Activated naive CD4-positive, alpha-beta T cell treated with anti-CD3 and anti-CD28 coated beads, Interleukin-2, amount 50 U/mL, for 24 hours (primary cell): ENCODE measurements at regions not wholly inside any gene's neighbourhood (a gene's known extent, or its start where the extent isn't known, plus 50 kb on each side); places are given as distances from the start of the nearest gene placed in this dataset.
A peak's percentile ranks its signal among the peaks of the same experiment; 100 is the strongest.

Source experiments
- H3K27ac Mint-ChIP-seq: one replicate; pipeline ENCODE4 v1.8.0; 2021; ENCODE audit warnings: mild to moderate bottlenecking, mixed read lengths
- H3K27me3 Mint-ChIP-seq: one replicate; pipeline ENCODE4 v1.8.0; 2021; ENCODE audit warnings: mixed read lengths
- H3K36me3 Mint-ChIP-seq: one replicate; pipeline ENCODE4 v1.8.0; 2021; ENCODE audit warnings: mixed read lengths
- H3K4me1 Mint-ChIP-seq: one replicate; pipeline ENCODE4 v1.8.0; 2021; ENCODE audit warnings: mixed read lengths
- H3K4me3 Mint-ChIP-seq: one replicate; pipeline ENCODE4 v1.8.0; 2021; ENCODE audit warnings: mild to moderate bottlenecking, mixed read lengths
- H3K9me3 Mint-ChIP-seq: one replicate; pipeline ENCODE4 v1.8.0; 2021; ENCODE audit warnings: mixed read lengths

DNA sequence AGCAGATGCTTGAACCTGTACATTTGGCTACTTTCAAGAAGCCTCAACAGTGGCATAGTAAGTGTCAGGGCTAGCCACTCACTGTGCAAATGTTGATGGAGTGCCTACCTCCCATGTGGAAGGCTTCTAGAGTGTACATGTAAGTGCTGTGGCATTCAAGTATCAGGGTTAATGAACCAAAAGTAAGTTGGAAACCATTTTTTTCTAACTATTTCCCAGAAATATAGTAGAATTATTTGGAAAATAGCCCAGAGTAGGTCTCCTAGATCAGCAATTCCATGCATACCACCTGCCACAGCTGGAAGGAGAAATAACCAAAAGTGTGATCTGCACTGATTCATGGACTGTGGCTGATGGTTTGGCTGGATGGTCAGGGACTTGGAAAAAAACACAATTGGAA lies 53.3 kb downstream of the FOXD1 start:
- peaks cover 2% of the 10 kb centered on the region for H3K36me3 Mint-ChIP-seq
- H3K27me3 Mint-ChIP-seq = peaks cover 16% of the 10 kb centered on the region
- H3K9me3 Mint-ChIP-seq = no peaks in the 10 kb centered on the region
- no peak overlapping the region for H3K4me3 Mint-ChIP-seq
- no peak overlapping the region for H3K27ac Mint-ChIP-seq
- H3K4me1 Mint-ChIP-seq = no peaks in the 10 kb centered on the region

DNA sequence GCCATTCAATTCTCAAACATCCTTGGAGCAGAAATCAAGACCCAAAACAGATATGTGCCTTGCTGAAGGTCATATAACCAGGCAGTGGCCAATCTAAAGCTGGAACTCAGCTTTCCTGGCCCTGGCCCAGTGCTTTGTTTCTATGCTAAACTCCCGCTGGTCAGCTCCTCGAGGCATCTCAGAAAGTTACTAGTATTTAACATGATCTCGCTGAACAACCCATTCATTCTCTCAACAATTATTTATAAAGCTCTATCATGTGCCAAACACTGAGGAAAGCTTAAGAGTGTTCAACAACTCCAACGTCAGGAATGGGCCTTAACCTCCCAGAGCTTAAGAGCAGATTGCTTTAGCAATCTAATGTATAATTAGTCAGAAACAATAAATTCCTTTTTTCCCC lies 54.0 kb downstream of the FOXD1 start:
- Mint-ChIP-seq H3K27ac (no peak overlapping the region), H3K36me3 (peaks cover 2% of the 10 kb centered on the region), H3K27me3 (peaks cover 14% of the 10 kb centered on the region), H3K4me3 (no peak overlapping the region), H3K9me3 (no peaks in the 10 kb centered on the region), H3K4me1 (no peaks in the 10 kb centered on the region)

DNA sequence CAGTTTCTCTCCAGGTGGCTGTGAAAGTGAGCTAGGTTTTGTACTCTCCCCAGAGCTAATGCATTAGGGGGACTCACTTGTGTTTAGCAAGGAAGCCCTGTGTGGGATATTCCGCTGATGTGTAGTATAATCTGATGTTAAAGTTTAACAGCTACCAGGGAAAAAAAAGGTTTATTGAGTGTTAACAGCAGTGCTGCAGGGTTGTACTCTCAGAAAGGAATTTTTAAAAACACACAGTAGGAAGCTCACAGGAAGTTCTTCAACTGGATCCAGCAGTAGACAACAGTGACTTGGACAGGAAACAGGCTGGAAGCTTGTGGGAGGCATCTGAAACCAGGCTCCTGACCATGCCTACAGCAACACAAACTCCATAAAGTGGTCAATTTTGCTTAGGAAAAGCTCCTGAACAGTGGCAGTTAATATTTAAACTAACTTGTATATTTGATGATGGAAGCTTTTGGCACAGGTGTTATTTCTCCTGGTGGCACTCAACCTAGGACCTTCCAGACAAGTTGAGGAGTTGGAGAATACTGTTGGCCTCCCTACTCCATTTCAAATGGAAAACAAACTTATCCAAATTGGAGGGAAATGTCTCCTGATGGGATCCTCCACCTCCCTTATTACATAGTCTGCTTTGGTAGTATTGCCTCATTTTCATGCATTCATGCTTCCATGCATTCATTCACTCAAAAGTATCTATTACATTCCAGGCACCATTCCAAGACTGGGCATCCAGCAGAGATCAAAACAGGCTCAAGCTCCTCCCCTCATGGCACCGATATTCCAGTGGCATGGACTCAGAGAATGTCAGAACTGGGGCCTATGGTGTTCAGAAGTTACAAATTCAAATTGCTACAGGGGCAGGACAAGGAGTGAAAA lies 54.7 kb downstream of the FOXD1 start:
- H3K27ac Mint-ChIP-seq = no peak overlapping the region
- peaks cover 14% of the 10 kb centered on the region for H3K27me3 Mint-ChIP-seq
- H3K36me3 Mint-ChIP-seq = peaks cover 2% of the 10 kb centered on the region
- H3K4me1 Mint-ChIP-seq = no peaks in the 10 kb centered on the region
- H3K4me3 Mint-ChIP-seq = no peak overlapping the region
- no peaks in the 10 kb centered on the region for H3K9me3 Mint-ChIP-seq

DNA sequence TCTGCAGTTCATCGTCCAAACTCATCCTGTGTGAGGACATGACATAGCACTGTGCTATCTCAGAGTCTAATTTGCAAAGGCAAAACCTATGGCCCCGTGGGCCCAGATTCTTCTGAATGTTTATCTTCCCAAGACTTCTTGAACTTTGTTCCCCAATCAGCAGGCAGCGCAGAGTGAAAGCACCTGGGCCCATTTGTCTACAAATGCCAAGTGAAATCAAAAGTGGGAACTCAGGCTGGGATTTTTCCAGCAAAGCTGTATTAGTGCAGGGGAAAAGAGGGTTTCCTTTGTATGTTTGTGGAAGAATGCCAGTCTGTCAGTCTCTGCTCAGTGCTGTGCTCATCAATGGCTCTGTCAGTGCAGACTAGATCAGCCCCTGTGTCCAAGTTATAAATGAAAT lies 55.8 kb downstream of the FOXD1 start:
- Mint-ChIP-seq H3K36me3 (peaks cover 2% of the 10 kb centered on the region), H3K27me3 (peaks cover 14% of the 10 kb centered on the region), H3K4me3 (no peak overlapping the region), H3K4me1 (peaks cover 7% of the 10 kb centered on the region), H3K27ac (no peak overlapping the region), H3K9me3 (no peaks in the 10 kb centered on the region)

DNA sequence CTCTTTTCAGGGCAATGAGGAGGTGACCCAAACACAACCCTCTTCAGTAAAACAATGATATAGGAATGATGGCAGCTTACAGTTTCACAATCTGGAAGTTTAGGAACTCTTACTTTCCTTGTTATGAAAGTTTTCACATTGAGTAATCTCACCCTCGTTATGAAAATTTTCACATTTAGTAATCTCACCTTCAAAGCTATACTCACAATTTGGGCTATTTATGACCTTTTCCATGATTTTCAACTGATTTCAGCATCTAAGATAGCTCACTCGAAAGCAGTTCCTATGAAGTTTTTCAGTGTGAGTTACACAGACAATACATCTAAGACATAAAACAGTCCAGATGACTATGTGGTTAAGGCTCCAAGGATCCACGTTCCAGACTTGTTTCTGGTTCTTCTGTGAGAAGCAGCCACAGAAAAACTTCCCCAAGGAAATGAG lies 57.1 kb downstream of the FOXD1 start:
- peaks cover 2% of the 10 kb centered on the region for H3K36me3 Mint-ChIP-seq

DNA sequence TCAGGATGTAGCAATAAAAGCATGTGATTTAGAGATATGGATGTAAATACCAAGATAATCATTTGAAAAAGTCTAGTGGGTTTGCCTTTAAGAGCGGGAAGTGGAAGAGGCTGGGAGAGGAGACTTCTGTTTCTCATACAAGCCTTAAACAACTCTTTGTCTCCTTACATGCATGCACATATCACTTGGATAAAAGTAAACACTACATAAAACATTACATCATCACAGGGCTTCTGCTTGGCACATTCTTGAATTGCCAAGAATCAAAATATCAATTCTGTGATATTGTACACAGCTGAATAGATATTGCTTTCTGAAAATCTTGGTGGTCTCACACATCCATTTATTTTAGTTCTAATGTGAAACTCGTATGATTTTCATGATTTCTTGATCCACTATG lies 57.6 kb downstream of the FOXD1 start:
- Mint-ChIP-seq H3K4me1 (peaks cover 21% of the 10 kb centered on the region), H3K36me3 (peaks cover 2% of the 10 kb centered on the region), H3K27ac (no peak overlapping the region), H3K27me3 (peaks cover 7% of the 10 kb centered on the region), H3K9me3 (no peaks in the 10 kb centered on the region), H3K4me3 (no peak overlapping the region)

More for the DNA sequence above, 57.1 kb downstream of the FOXD1 start:
- H3K9me3 Mint-ChIP-seq = no peaks in the 10 kb centered on the region
- H3K27ac Mint-ChIP-seq = no peak overlapping the region
- no peak overlapping the region for H3K4me3 Mint-ChIP-seq
- H3K4me1 Mint-ChIP-seq = peaks cover 19% of the 10 kb centered on the region
- H3K27me3 Mint-ChIP-seq = peaks cover 9% of the 10 kb centered on the region

DNA sequence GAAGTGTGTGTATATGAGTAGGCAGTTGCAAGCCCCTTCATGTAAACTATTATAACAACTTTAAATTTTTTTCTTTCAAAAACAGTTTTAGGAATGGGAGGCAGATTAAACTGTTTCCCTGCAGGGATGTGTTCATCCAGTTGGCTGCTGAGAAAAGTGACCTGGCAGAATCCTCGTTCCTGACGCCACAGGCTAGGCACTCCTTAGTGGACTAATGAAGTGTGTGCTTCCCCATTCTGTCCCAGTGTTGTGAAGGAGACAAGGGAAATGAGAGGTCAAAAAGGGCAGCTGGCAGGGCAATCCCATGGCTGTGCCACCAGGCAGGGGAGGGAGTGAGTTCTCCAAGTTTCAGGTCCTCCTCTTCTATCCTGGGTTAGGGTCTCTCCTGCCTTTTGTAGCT lies 59.8 kb downstream of the FOXD1 start:
- H3K4me1 Mint-ChIP-seq = peaks cover 21% of the 10 kb centered on the region
- peaks cover 11% of the 10 kb centered on the region for H3K27me3 Mint-ChIP-seq
- no peak overlapping the region for H3K4me3 Mint-ChIP-seq
- H3K36me3 Mint-ChIP-seq = peaks cover 11% of the 10 kb centered on the region
- H3K9me3 Mint-ChIP-seq = peaks cover 16% of the 10 kb centered on the region
- H3K27ac Mint-ChIP-seq = no peak overlapping the region

DNA sequence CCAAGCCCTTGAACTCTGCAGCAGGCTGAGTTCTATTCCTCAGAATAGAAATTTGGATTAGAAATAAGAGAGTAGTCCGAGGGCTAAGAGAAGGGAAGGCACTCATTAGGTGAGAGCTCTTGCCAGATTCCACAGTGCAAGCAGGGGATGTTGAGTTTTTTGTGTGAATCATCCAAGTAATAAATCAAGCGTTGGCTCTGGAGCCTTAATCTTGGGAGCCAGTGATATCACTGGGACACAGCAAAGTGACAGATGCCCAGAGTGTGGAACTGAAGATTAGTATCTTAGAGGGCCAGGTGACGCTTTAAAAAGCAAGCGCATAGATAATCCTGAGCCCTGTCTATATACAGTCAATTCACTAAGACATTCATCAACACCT lies 60.3 kb downstream of the FOXD1 start:
- Mint-ChIP-seq H3K9me3 (peaks cover 19% of the 10 kb centered on the region), H3K4me3 (no peak overlapping the region), H3K27me3 (peaks cover 14% of the 10 kb centered on the region)

DNA sequence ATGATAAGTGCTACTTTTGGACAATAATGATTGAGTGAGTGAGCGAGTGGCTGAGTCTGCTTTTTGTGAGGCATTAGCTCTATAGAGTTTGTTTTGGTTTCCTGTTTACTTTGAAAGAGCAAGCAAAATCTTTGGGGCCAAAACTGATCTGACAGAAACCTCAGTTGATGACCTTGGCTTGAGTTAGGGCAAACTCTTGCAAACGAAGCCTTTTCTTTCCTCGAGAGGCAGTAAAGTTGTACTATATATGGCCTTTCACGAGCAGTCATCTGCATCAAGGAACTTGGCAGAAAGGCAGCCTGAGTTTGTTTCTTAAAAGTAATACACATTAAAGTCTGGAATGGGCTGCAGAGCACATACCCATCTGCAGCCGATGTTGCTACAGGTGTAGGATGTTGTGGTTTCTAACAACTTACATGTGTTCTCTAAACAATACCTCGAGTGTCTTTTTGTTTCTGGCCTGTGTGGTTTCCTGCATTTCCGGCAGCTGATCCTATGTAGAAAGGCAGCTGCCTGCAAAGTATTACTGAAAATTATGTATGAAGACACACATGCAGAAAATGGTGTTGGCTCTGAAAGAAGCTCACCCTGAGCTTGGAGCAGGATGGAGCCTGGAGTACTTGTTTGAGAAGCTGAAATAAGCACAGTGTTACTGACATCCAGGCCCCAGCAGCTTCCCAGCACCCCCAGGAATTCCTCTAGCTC lies 60.8 kb downstream of the FOXD1 start:
- no peak overlapping the region for H3K4me3 Mint-ChIP-seq
- H3K36me3 Mint-ChIP-seq = peaks cover 14% of the 10 kb centered on the region
- H3K27ac Mint-ChIP-seq = no peak overlapping the region
- peaks cover 21% of the 10 kb centered on the region for H3K4me1 Mint-ChIP-seq
- peaks cover 18% of the 10 kb centered on the region for H3K27me3 Mint-ChIP-seq
- H3K9me3 Mint-ChIP-seq = peaks cover 19% of the 10 kb centered on the region

More for the DNA sequence above, 60.3 kb downstream of the FOXD1 start:
- Mint-ChIP-seq H3K27ac (no peak overlapping the region), H3K36me3 (peaks cover 12% of the 10 kb centered on the region), H3K4me1 (peaks cover 21% of the 10 kb centered on the region)

DNA sequence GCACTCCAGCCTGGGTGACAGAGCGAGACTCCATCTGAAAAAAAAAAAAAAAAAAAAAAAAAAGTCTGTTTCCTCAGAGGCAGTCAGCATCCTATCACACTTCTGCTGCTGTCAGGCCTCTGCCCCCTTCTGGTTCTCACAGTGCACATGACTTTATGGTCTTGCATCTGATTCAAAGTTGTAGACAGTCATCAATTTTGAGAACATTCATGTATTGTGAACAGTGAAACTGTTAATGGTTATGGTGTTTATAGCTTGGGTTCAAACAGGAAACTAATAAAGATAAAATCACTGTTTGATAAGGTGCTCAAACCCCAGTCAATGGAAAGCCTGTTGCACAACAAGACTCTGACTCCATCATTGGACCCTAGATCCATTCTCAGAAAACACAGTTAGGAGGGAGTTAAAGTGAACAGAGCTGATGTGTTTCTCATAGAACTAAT lies 61.4 kb downstream of the FOXD1 start:
- Mint-ChIP-seq H3K36me3 (peaks cover 14% of the 10 kb centered on the region), H3K4me1 (peaks cover 21% of the 10 kb centered on the region), H3K9me3 (peaks cover 19% of the 10 kb centered on the region), H3K27me3 (peaks cover 19% of the 10 kb centered on the region), H3K4me3 (peak overlapping the region; percentile 4), H3K27ac (no peak overlapping the region)

DNA sequence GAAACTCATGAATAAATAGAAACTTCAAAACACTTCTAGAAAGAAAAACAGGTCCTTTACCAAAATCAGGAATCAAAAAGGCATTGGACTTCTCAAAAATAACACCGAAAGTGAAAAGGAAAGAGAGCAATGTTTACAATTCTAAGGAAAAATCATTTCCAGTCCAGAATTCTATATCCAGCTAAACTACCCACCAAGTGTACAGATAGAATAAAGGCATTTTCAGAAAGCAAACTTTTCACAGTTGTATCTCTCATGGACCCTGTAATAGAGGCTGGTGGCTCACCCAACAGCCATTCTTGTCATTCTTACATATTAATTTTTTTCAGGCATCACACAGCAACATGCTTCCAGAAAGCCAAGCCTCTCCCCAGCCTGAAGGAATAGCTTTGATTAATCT lies 63.7 kb downstream of the FOXD1 start:
- H3K36me3 Mint-ChIP-seq = peaks cover 14% of the 10 kb centered on the region
- no peak overlapping the region for H3K27ac Mint-ChIP-seq
- peaks cover 36% of the 10 kb centered on the region for H3K4me1 Mint-ChIP-seq
- peaks cover 34% of the 10 kb centered on the region for H3K27me3 Mint-ChIP-seq
- no peak overlapping the region for H3K4me3 Mint-ChIP-seq
- peaks cover 19% of the 10 kb centered on the region for H3K9me3 Mint-ChIP-seq

DNA sequence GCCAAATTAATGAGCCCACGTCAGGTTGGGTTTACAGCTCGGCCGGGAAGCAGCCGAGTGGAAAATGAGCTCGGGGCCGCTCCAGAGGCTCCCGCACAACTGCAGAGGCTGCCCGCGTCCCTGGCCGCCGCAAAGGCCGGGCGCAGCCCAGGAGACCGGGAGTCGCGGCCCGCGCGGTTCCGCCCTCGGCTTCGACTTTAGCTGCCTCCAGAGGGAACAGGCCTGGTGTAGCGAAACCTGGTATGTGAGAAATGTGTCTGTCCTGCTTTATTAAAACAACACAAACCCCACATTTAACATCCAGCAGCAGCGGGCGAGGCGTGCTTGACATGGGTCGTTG lies 66.2 kb downstream of the FOXD1 start:
- H3K9me3 Mint-ChIP-seq = peaks cover 19% of the 10 kb centered on the region
- H3K4me3 Mint-ChIP-seq = no peak overlapping the region
- peaks cover 14% of the 10 kb centered on the region for H3K36me3 Mint-ChIP-seq
- peaks cover 25% of the 10 kb centered on the region for H3K4me1 Mint-ChIP-seq
- H3K27me3 Mint-ChIP-seq = peaks cover 49% of the 10 kb centered on the region
- no peak overlapping the region for H3K27ac Mint-ChIP-seq

DNA sequence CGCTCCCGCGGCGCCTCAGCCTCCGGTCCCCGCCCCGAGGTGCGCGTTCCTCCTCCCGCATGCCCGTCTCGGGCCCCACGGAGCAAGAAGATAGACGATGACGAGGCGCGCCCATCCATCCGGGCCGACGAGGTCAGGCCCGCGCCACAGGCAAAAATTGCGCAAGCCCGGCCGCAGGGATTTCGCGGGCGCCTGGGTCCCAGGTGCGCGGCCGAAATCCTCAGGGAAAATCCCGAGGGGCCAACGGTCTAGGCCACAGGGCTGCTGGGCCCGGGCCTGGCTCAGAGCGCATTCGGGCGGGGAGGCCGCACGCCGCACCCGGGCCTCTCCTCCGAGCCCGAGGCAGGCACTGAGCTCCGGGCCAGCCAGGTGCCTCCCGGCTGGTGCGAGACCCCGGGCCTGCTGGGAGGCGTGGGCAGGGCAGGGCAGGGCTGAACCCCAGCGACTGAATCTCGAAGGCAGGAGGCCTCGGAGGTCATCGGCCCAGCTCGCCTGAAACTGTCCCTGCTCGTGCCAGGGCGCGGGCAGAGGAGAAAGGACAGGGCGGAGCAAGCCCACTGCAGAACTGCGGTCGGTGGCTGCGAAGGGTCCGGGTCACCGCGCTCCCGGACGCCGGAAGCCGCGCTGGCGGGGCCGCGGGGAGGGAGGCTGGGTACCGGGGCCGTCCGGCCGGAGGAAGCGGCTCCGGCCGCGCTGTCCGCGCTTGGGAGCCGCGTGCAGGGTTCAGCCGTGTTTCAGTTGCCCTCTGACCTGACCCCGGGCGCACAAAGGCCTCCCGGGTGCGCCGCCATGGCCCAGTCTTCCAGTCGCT lies 66.8 kb downstream of the FOXD1 start:
- H3K4me1 Mint-ChIP-seq = peaks cover 21% of the 10 kb centered on the region
- H3K4me3 Mint-ChIP-seq = peak overlapping the region; percentile 70
- peaks cover 19% of the 10 kb centered on the region for H3K9me3 Mint-ChIP-seq
- peaks cover 53% of the 10 kb centered on the region for H3K27me3 Mint-ChIP-seq
- no peak overlapping the region for H3K27ac Mint-ChIP-seq
- H3K36me3 Mint-ChIP-seq = peaks cover 14% of the 10 kb centered on the region

DNA sequence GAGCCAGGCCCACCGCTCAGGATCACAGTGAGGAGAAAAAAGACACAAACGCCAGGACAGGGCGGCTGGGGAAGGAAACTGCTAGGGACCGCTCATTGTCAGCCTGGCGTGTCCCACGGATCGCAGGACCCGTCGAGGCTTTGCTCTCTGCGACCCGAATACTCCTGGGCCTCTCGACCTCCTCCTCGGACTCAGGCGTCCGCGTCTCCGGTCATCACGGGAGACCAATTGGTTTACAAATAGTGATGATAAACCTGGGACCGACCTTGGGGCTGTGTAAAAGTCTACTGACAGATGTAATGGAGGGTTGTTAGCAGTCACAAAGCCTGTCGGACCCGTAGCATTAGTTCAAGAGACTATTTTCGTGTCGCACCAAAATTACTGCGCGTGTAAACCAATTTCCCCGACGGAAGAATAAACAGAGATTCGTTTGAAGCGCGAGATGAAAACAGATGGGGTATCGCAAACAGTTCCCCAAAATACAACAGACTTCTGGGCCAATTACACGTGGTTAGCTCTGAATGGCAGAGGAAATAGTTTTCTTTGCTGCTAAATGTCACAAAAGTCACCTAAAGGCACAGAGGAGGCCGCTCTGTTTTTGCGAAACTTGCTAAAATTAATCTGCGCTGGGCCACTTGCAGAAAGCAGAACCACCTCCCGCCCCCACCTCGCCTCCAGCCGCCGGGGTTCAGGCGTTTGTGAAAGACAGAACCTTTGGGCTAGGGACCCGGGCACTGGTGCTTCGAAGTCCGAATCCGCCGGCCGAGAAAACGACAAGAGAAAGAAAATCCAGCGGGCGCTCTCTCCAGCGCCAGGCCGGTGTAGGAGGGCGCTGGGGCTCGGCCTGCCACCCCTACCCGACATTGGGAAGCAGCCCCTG lies 67.6 kb downstream of the FOXD1 start:
- peaks cover 57% of the 10 kb centered on the region for H3K27me3 Mint-ChIP-seq
- H3K36me3 Mint-ChIP-seq = peaks cover 14% of the 10 kb centered on the region
- H3K9me3 Mint-ChIP-seq = peaks cover 19% of the 10 kb centered on the region
- H3K4me3 Mint-ChIP-seq = peak overlapping the region; percentile 70
- H3K27ac Mint-ChIP-seq = no peak overlapping the region
- peaks cover 15% of the 10 kb centered on the region for H3K4me1 Mint-ChIP-seq

DNA sequence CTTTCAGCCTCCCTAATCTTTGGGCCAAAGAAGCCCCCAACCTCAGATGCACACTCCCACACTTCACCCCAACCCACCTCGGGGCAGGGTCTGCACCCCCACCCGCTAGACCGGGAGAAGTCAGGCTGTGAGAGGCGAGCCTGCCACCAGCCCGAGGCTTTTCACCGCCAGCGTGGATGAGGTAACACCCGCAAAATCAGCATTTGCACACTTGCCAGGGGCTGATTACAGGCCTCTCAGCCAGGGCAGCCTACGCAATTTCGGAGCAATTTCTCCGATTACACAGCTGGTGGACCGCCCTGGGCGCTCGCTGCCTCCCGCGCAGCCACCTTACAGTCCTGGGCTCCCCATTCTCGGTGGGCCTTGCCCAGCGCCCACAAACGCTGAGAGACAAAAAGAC lies 68.5 kb downstream of the FOXD1 start:
- Mint-ChIP-seq H3K4me1 (peaks cover 15% of the 10 kb centered on the region), H3K4me3 (no peak overlapping the region), H3K27ac (no peak overlapping the region), H3K36me3 (peaks cover 11% of the 10 kb centered on the region), H3K27me3 (peaks cover 59% of the 10 kb centered on the region), H3K9me3 (peaks cover 16% of the 10 kb centered on the region)
